HFFc6 (cell line): ENCODE measurements at regions not wholly inside any gene's neighbourhood (a gene's known extent, or its start where the extent isn't known, plus 50 kb on each side); places are given as distances from the start of the nearest gene placed in this dataset.

Experiments
- DNase-seq: peaks from one replicate; pipeline ENCODE4 v3.0.0-alpha.2; 2018
- H3K27ac Mint-ChIP-seq: 2 replicates; pipeline ENCODE4 v1.8.0; 2020; ENCODE audit warnings: mild to moderate bottlenecking, mixed read lengths
- H3K27me3 Mint-ChIP-seq: 2 replicates; pipeline ENCODE4 v1.8.0; 2021; ENCODE audit warnings: mild to moderate bottlenecking, moderate library complexity, mixed read lengths; ENCODE audit not compliant: insufficient read depth
- H3K36me3 Mint-ChIP-seq: 2 replicates; pipeline ENCODE4 v1.8.0; 2021; ENCODE audit warnings: low read depth, mixed read lengths
- H3K4me1 Mint-ChIP-seq: 2 replicates; pipeline ENCODE4 v1.8.0; 2020; ENCODE audit warnings: low read depth, mixed read lengths
- H3K4me3 Mint-ChIP-seq: 2 replicates; pipeline ENCODE4 v1.8.0; 2020; ENCODE audit warnings: mild to moderate bottlenecking, moderate library complexity, mixed read lengths
- H3K9me3 Mint-ChIP-seq: 2 replicates; pipeline ENCODE4 v1.8.0; 2020; ENCODE audit warnings: mild to moderate bottlenecking, mixed read lengths
- CTCF ChIP-seq: fragments of 200-600 bp; sonication (generic); IDR thresholded peaks from 2 replicates; pipeline ENCODE4 v1.5.0; 2021; ENCODE audit warnings: antibody characterized with exemption, mild to moderate bottlenecking

GRCh38 chr5:2206293-2207108 lies 323.8 kb upstream of the IRX4 start:
- no peak for DNase-seq
- no peak for TF ChIP-seq CTCF
- Mint-ChIP-seq H3K36me3 (no peaks in the 10 kb centered on the region), H3K4me1 (no peaks in the 10 kb centered on the region), H3K9me3 (peaks cover 36% of the 10 kb centered on the region), H3K27me3 (peaks cover 3% of the 10 kb centered on the region), H3K4me3 (no peak overlapping the region), H3K27ac (no peak overlapping the region)

GRCh38 chr5:2205596-2206226 lies 323.0 kb upstream of the IRX4 start:
- Mint-ChIP-seq H3K4me1 (no peaks in the 10 kb centered on the region), H3K36me3 (no peaks in the 10 kb centered on the region), H3K27me3 (peaks cover 3% of the 10 kb centered on the region), H3K9me3 (peaks cover 43% of the 10 kb centered on the region), H3K4me3 (no peak overlapping the region), H3K27ac (no peak overlapping the region)
- no peak for DNase-seq
- no peak for TF ChIP-seq CTCF

GRCh38 chr5:2205185-2205585 lies 322.5 kb upstream of the IRX4 start:
- no peak for TF ChIP-seq CTCF
- Mint-ChIP-seq H3K36me3 (no peaks in the 10 kb centered on the region), H3K9me3 (peaks cover 43% of the 10 kb centered on the region), H3K27me3 (peaks cover 3% of the 10 kb centered on the region), H3K4me3 (no peak overlapping the region), H3K27ac (no peak overlapping the region), H3K4me1 (no peaks in the 10 kb centered on the region)
- DNase-seq = no peak

- no peaks in the 10 kb centered on the region for H3K36me3 Mint-ChIP-seq
- DNase-seq = no peak
- no peaks in the 10 kb centered on the region for H3K4me1 Mint-ChIP-seq
- H3K27me3 Mint-ChIP-seq = peaks cover 3% of the 10 kb centered on the region
- H3K4me3 Mint-ChIP-seq = no peak overlapping the region
- TF ChIP-seq CTCF = no peak
- H3K27ac Mint-ChIP-seq = no peak overlapping the region
- peaks cover 43% of the 10 kb centered on the region for H3K9me3 Mint-ChIP-seq
These were observed 321.9 kb upstream of the IRX4 start for GRCh38 chr5:2204366-2205184.

- Mint-ChIP-seq H3K4me1 (no peaks in the 10 kb centered on the region), H3K27me3 (peaks cover 3% of the 10 kb centered on the region), H3K36me3 (no peaks in the 10 kb centered on the region), H3K27ac (no peak overlapping the region), H3K4me3 (no peak overlapping the region), H3K9me3 (peaks cover 43% of the 10 kb centered on the region)
- no peak for DNase-seq
- no peak for TF ChIP-seq CTCF
These were observed 321.0 kb upstream of the IRX4 start for GRCh38 chr5:2203774-2204173.
